Tibial nerve (tissue), 4 donors: ENCODE measurements at regions not wholly inside any gene's neighbourhood (a gene's known extent, or its start where the extent isn't known, plus 50 kb on each side); places are given as distances from the start of the nearest gene placed in this dataset.

ENCODE experiments used
- CTCF ChIP-seq, 5 experiments: fragments of 200-600 bp in 3 of 5; fragments of 450-650 bp in 2 of 5; sonication (generic) in 3 of 5; IDR thresholded peaks; one replicate each; pipeline ENCODE4 v1.5.1; 2016 to 2019; ENCODE audit warnings: antibody characterized with exemption in 5 of 5, mild to moderate bottlenecking in 3 of 5, moderate library complexity in 2 of 5
- EP300 ChIP-seq, 2 donors: sonication (generic); formaldehyde crosslinking; IDR thresholded peaks; one replicate each; pipeline ENCODE4 v1.6.1; 2017; ENCODE audit warnings: antibody characterized with exemption in 2 of 2, mild to moderate bottlenecking in 1 of 2
- POLR2A ChIP-seq, 2 donors: fragments of 450-650 bp; IDR thresholded peaks; one replicate each; pipeline ENCODE4 v1.6.1; 2017; ENCODE audit warnings: antibody characterized with exemption in 2 of 2, mild to moderate bottlenecking in 2 of 2, moderate library complexity in 2 of 2

GRCh38 chr9:108575276-108575675, 280.5 kb downstream of the ACTL7B start:
- TF ChIP-seq CTCF (IDR thresholded peaks at IDR 0.05) (no peak), POLR2A (IDR thresholded peaks at IDR 0.05) (no peak), EP300 (IDR thresholded peaks at IDR 0.05) (no peak)
